ENCODE measurements at regions not wholly inside any gene's neighbourhood (a gene's known extent, or its start where the extent isn't known, plus 50 kb on each side); places are given as distances from the start of the nearest gene placed in this dataset.
"Not testable (repeated sequence)": the region's sequence is repeated elsewhere in the genome, so short reads cannot be mapped to it uniquely, and the experiment has no call there.

DNA sequence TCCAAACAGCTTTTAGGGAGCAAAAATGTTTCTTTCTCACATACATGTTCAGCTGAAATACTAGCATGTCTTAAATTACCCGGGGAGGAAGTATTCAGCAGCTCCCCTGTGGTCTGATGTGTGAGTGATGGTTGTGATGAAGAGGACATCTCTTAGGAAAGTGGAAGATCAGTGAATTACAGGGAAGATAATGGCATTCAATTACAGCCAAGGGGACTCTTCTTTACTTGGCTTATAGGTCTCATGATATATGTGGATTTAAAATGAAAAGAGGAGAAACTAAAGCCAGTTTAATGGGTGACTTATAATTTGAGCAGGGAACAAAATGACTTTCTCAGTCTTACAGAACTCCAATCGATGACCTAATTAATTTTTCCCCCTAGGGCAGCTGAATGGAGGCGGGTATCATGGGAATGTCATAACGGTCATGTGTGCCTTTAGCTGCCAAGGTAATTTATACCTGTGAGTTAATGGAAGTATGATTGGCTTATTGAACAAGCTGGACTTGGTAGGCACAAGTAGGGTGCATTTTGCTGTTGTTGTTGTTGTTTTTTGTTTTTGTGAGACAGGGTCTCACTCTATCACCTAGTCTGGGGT lies 198.8 kb downstream of the HIPK3 start:
- no peak for DNase-seq

DNA sequence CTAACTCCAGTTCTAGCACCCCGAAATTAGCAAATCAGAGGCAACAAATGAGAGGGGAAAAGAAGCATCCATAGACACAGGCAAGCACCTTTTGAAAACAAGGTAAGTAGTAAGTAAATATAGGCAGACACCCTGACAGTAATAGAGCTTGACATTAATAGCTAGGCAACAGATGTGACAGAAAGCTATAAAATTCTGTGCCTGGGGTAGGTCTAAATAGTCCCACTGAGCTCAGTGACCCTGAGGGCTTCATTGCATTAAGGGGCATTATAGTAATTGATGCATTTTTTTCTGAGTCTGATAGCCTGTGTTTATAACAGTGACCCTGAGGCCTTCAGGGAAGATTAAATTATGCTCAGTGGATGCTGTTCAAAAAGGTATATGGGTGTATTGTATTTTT lies 197.1 kb downstream of the HIPK3 start:
- DNase-seq, result no peak

GRCh38 chr11:33452836-33453624 lies 195.8 kb downstream of the HIPK3 start:
- peak; percentile 85 for DNase-seq

- DNase-seq, result no peak
Observed at GRCh38 chr11:33451364-33451763, 194.2 kb downstream of the HIPK3 start.

DNA sequence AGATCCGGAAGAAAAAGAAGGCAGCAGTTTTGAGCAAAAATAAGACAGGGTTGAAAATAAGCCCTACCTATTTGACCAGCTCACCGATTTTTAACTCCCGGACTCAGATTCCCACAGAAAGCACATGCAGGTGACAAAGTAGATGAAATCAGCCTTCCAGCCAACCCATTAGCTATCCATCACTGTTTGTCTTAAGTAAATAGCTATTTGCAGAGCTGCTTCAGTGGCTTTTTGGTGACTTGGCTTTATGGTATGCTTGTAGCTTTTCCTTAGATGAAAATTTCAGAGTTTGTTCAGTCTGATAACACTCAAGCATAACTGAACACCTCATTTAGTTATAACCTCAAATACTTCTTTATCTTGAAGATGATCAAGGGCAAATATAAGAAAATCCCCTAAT lies 192.6 kb downstream of the HIPK3 start:
- DNase-seq, result no peak

DNA sequence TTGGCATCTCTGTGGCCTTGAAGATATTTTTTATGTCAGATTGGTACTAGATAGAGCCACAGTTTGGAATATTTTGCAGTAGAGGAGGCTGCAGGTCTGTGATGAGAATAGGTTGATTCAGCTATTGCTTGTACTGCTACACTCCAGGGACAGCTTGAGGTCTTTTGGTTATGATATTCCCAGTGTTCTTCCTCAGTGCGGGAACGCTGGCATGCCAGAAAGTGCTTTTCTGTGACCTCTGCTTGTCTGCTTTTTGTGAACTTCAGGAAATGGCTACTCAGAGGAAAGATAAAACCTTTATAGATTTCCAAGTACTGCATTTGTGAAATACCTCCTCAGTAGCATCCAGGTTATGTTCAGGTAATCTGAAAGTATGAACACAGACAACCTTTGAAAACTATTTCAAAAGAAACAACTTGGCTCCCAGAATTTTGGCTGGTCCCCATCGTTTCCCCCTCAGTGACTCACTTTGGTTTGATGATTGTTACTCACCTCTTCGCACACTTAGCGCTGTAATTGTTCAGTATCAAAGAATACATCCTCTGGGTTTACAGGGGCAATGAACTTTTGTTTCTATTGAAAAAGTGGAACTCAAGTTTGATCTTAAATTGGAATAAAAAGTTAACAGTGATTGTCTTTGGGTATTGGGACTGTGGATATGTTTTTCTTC lies 191.4 kb downstream of the HIPK3 start:
- DNase-seq, result no peak

GRCh38 chr11:33445761-33446161 lies 188.6 kb downstream of the HIPK3 start:
- no peak for DNase-seq

- no peak for DNase-seq
Observed at GRCh38 chr11:33444835-33445594, 187.8 kb downstream of the HIPK3 start.

- no peak for DNase-seq
Observed at GRCh38 chr11:33443684-33444083, 186.5 kb downstream of the HIPK3 start.

DNA sequence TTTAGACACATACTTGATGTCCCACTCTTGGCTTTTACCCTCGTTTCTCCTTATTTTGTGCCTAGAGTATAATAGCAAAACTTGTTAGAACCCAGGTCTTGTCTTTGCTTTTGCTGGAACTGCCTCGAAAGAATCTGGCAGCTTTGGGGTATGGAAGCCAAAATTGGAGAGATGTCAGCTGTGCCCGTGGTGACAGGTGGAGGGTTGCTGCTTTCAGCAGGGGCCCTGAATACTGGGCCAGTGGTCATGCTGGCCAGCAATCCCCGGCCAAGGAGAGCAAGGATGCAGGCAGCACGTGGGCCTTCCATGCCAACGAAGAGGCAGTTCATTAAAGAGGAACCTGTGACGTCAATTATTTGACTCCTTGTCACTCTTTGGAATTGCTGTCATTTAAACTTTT lies 181.1 kb downstream of the HIPK3 start:
- DNase-seq, result no peak

DNA sequence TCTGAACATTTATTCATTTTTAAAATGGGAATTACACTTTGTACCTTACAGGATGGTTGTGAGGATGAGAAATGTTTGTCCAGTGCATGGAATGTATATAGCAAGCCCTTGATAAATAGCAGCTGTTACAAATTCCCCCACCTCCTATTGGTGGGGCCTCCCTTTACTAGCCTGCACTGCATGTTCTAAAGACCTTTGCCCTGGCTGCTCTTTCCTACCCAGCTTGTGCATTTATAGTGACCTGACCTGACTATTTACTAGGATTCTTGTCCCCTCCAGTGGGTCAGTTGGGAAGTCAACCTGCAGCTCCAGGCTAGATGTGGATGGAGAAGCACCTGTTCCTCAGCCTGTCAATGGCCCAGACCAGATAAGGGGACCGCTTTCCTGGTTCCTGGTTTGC lies 180.3 kb downstream of the HIPK3 start:
- no peak for DNase-seq

- DNase-seq, result no peak
Observed at GRCh38 chr11:33435216-33435615, 178.0 kb downstream of the HIPK3 start.

- no peak for DNase-seq
Observed at GRCh38 chr11:33434294-33434693, 177.1 kb downstream of the HIPK3 start.

- not testable (repeated sequence) for DNase-seq
Observed at GRCh38 chr11:33428435-33428834, 171.3 kb downstream of the HIPK3 start.

- no peak for DNase-seq
Observed at GRCh38 chr11:33420959-33421566, 163.9 kb downstream of the HIPK3 start.

DNA sequence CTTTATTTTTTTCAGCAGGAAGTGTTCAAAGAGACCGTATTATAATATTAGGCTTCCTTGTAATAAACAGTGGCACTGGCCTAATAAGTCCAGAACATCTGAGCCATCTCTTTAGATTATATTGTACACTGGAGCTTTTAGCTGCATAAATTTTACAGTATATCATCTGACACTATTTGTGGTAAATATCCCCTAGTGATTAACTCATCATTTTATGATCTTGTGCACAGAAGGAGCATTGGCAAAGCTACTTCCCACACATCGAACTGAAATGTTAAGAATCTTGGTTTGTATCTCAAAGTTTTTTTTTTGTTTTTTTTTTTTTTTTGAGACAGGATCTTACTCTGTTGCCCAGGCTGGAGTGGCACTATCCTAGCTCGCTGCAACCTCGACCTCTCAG lies 162.7 kb downstream of the HIPK3 start:
- no peak for DNase-seq

GRCh38 chr11:33417121-33417520 lies 159.9 kb downstream of the HIPK3 start:
- DNase-seq, result no peak

- no peak for DNase-seq
Observed at GRCh38 chr11:33413301-33413700, 156.1 kb downstream of the HIPK3 start.

- no peak for DNase-seq
Observed at GRCh38 chr11:33412241-33412640, 155.1 kb downstream of the HIPK3 start.

DNA sequence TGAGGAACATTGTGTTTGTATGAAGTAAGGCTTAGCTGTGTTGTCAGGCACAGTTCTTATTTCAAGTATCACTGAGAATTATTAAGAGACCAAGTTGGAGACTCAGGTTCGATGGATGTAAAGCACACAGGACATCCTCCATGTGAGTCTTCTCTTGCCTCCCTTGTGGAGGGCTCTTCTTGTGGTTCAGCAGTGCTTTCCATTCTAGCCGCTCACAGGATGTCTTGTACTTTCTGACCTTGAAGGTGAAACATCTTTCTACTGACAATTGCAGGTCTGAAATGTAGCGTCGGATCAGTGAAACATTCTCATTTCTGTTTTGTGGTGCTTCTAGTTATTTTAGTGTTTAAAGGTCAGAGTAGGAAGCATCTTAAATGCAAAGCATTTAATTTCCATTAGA lies 154.6 kb downstream of the HIPK3 start:
- no peak for DNase-seq

DNA sequence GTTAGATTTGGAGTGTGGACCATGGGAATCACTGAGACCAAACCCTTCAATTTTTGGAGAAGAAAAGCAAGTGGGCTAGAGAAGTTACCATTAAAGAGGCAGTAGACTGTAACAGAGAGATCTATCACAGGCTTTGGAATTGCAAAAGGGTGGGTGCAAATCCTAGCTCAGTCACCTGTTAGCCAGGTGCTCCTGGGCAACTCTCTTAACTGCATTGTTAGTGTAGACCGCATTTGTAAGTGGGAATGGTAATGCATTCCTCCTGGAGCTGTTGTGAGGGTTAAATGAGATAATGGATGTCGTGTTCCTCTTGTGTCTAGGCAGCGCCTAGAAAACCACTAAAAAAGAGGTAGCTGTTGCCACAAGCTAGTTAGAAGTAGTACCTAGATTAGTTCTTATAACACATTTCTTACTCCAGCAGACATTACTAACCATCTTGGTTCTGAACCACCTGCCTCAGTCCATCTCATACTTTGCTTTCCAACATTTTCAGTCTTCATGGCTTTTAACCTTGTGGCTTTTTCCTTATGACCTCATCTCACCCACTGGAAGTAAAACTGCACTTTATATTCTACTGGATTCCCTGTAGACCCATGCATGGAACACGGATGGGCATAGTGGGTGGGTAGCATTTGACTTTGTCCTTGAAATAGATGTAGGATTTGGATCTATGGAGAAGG lies 153.0 kb downstream of the HIPK3 start:
- DNase-seq, result no peak
